ENCODE measurements at regions not wholly inside any gene's neighbourhood (a gene's known extent, or its start where the extent isn't known, plus 50 kb on each side); places are given as distances from the start of the nearest gene placed in this dataset.

GRCh38 chr5:130978475-130978874 is 186.6 kb downstream of the HINT1 start:
- TF ChIP-seq EZH2 (IDR thresholded peaks at IDR 0.05; ENCODE audit: insufficient read depth, poor library complexity, severe bottlenecking): no peak
- TF ChIP-seq EZH2phosphoT487 (IDR thresholded peaks at IDR 0.05; ENCODE audit: insufficient read depth, low read depth): no peak

Measured in GM23248 (cell line).